Kidney epithelial cell (primary cell): ENCODE measurements at regions not wholly inside any gene's neighbourhood (a gene's known extent, or its start where the extent isn't known, plus 50 kb on each side); places are given as distances from the start of the nearest gene placed in this dataset.

ENCODE experiments used
- DNase-seq: peaks from one replicate; pipeline ENCODE4 v3.0.0-alpha.2; 2010; ENCODE audit warnings: low read depth
- H3K27me3 ChIP-seq: 2 replicates; pipeline ENCODE4 v1.6.0; 2011; ENCODE audit warnings: low read length; ENCODE audit not compliant: control insufficient read depth, insufficient read depth
- H3K36me3 ChIP-seq: 2 replicates; pipeline ENCODE4 v1.5.1; 2011; ENCODE audit warnings: low read length; ENCODE audit not compliant: control insufficient read depth, insufficient read depth
- H3K4me3 ChIP-seq: 2 replicates; pipeline ENCODE4 v1.5.1; 2011; ENCODE audit warnings: low read depth, mild to moderate bottlenecking, control low read depth, low read length
- TF ChIP-seq, protein P1 (sequence below): IDR thresholded peaks from 2 replicates; pipeline ENCODE4 v1.5.1; 2011; ENCODE audit warnings: mild to moderate bottlenecking, moderate library complexity, low read length, control low read depth, inconsistent platforms; ENCODE audit not compliant: insufficient read depth, poor library complexity, severe bottlenecking

DNA sequence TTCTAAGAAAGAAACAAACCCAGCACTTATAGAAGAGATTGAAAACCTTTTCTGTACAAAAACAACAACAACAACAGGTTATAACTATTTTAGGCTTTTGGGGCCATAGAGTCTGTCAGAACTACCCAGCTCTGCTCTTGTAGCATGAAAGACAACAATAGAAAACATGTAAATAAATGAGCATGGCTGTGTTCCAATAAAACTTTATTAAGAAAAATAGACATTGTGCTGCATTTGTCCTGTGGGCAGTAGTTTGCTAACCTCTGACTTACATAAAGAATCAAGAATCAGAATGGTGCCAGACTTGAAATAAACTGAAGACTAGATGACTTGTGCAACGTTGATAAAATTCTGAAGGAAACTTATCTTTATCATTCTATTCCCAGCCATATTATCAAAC is 617.5 kb downstream of the DIAPH3 start:
- TF ChIP-seq, protein P1, sequence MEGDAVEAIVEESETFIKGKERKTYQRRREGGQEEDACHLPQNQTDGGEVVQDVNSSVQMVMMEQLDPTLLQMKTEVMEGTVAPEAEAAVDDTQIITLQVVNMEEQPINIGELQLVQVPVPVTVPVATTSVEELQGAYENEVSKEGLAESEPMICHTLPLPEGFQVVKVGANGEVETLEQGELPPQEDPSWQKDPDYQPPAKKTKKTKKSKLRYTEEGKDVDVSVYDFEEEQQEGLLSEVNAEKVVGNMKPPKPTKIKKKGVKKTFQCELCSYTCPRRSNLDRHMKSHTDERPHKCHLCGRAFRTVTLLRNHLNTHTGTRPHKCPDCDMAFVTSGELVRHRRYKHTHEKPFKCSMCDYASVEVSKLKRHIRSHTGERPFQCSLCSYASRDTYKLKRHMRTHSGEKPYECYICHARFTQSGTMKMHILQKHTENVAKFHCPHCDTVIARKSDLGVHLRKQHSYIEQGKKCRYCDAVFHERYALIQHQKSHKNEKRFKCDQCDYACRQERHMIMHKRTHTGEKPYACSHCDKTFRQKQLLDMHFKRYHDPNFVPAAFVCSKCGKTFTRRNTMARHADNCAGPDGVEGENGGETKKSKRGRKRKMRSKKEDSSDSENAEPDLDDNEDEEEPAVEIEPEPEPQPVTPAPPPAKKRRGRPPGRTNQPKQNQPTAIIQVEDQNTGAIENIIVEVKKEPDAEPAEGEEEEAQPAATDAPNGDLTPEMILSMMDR, result no peak
- H3K4me3 ChIP-seq, result no peak overlapping the region
- H3K36me3 ChIP-seq, result no peaks in the 10 kb centered on the region
- H3K27me3 ChIP-seq, result no peaks in the 10 kb centered on the region
- DNase-seq, result no peak

DNA sequence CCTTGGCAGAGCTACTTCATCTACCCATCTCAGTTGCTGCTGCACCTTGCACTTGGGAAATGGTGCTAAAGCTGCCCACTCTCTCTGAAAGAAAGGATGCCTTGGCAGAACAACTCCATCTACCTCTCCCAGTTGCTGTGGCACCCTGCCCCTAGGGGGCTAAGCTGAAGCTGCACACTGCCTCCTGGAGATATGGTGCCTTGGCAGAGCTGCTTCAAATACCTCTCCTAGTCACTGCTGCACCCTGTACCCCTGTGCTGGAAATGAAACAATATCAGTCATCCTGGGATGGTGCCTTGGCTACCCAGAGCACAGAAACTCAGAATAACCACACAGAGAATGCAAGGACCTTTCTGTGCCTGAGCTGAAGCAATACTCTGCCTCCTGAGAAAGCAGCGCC is 615.8 kb downstream of the DIAPH3 start:
- no peak for DNase-seq
- no peaks in the 10 kb centered on the region for H3K27me3 ChIP-seq
- TF ChIP-seq, protein P1, result no peak
- no peak overlapping the region for H3K4me3 ChIP-seq
- H3K36me3 ChIP-seq, result no peaks in the 10 kb centered on the region

DNA sequence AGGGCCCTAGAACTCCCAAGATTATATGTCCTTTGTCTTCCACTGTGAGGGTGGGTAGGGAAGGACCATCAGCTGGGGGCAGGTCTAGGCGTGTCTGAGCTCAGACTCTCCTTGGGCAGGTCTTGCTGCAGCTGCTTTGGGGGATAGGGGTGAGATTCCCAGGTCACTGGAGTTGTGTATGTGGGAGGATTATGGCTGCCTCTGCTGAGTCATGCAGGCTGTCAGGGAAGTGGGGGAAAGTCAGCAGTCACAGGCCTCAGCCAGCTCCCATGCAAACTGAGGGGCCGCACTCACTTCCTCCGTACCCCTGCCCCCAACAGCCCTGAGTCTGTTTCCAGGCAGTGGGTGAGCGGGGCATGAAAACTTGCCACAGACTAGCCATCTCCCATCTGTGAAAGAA is 600.8 kb downstream of the DIAPH3 start:
- Histone ChIP-seq H3K36me3 (no peaks in the 10 kb centered on the region), H3K4me3 (no peak overlapping the region), H3K27me3 (no peaks in the 10 kb centered on the region)
- TF ChIP-seq, protein P1, result no peak
- DNase-seq, result no peak

DNA sequence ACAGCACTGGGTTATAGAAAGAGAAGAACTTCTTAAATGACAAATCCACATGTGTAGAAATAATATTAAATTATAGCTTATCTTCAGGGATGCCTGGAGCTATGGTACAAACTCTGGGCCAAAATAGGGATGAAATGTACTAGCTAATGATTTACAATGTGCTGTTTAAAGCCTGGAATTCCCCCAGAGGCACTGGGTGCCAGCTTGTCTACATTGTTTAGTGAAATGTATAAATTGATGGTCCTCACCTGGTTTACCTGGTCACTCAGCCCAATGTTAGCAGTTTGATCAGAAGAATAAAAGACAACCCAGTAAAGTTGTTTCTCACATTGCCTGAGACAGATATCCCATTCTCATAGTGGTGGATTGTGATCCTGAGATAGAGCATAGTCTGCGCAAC is 597.2 kb downstream of the DIAPH3 start:
- no peak for DNase-seq
- H3K36me3 ChIP-seq, result no peaks in the 10 kb centered on the region
- no peak overlapping the region for H3K4me3 ChIP-seq

DNA sequence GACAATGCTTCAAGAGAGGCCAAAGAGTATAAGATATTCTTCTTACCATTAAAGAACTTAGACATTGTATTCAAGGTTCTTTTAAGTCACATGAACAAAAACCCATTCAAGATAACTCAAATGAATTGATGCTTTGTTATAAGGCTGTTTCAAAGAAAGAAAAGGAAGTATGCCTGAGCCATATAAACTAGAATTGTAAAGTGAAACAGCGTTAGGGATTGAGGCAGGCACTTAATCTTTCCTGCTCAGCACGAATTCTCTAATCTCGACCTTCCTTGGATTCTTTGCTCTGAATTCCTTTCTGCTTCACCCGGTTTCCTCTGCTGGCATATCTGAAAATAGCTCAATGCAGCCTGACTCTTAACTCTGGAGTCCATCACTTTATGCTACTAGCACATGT is 595.4 kb downstream of the DIAPH3 start:
- Histone ChIP-seq H3K36me3 (no peaks in the 10 kb centered on the region), H3K4me3 (no peak overlapping the region), H3K27me3 (no peaks in the 10 kb centered on the region)
- TF ChIP-seq, protein P1, result no peak
- DNase-seq, result no peak

More for the DNA sequence above, 597.2 kb downstream of the DIAPH3 start:
- no peaks in the 10 kb centered on the region for H3K27me3 ChIP-seq
- TF ChIP-seq, protein P1, result no peak

DNA sequence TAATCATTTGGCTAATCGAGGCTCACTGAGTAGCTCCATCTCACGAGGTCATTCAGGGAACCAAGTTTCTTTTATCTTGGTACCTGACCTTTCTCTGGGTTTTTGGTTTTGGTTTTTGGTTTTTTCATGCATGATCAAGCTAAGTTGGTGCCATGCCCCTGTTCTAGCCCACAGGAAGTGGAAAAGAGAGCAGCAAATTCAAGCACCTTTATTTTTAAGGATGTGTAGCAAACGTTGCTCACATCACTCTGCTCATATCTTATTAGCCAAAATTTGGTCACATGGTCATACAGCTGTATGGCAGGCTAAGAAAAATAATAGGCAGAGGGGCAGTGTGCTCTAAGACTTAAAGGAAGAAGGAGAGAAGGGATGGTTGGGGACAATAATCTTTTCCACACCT is 593.5 kb downstream of the DIAPH3 start:
- no peak for DNase-seq
- TF ChIP-seq, protein P1, result no peak
- Histone ChIP-seq H3K27me3 (no peaks in the 10 kb centered on the region), H3K4me3 (no peak overlapping the region), H3K36me3 (no peaks in the 10 kb centered on the region)
